Psoas muscle (tissue), 7 donors: ENCODE measurements at regions not wholly inside any gene's neighbourhood (a gene's known extent, or its start where the extent isn't known, plus 50 kb on each side); places are given as distances from the start of the nearest gene placed in this dataset.
"Not testable (repeated sequence)": the region's sequence is repeated elsewhere in the genome, so short reads cannot be mapped to it uniquely, and the experiment has no call there.

Experiments
- ATAC-seq, 4 donors: fragments of 200-7000 bp; cut with Tn5 transposase; one replicate each; pipeline ENCODE4 v1.9.1; 2020; ENCODE audit warnings: moderate library complexity in 3 of 4, mild to moderate bottlenecking in 2 of 4
- DNase-seq, 2 donors: peaks; one replicate each; pipeline ENCODE4 v3.0.0-alpha.2; 2020
- H3K27ac ChIP-seq: fragments of 200-600 bp; one replicate; pipeline ENCODE4 v1.8.0; 2022
- H3K27me3 ChIP-seq, 3 donors: fragments of 200-600 bp in 1 of 3; one replicate each; pipeline versions ENCODE4 v1.6.1 to v1.8.0; 2013 to 2022; ENCODE audit warnings: low read length in 2 of 3, mild to moderate bottlenecking in 2 of 3, moderate library complexity in 1 of 3; ENCODE audit not compliant: insufficient read depth in 3 of 3
- H3K36me3 ChIP-seq, 2 donors: fragments of 200-600 bp in 1 of 2; one replicate each; pipeline versions ENCODE4 v1.6.1 to v1.8.0; 2013 to 2022; ENCODE audit warnings: low read depth in 1 of 2, mild to moderate bottlenecking in 1 of 2, moderate library complexity in 1 of 2; ENCODE audit not compliant: insufficient read depth in 1 of 2
- H3K4me1 ChIP-seq: fragments of 200-600 bp; one replicate; pipeline ENCODE4 v1.8.0; 2022
- H3K4me3 ChIP-seq: fragments of 200-600 bp; one replicate; pipeline ENCODE4 v1.8.0; 2022; ENCODE audit warnings: mild to moderate bottlenecking
- H3K9me3 ChIP-seq: fragments of 200-600 bp; one replicate; pipeline ENCODE4 v1.8.0; 2022
- WGBS, 3 donors: extraction: QIAGEN DNeasy Blood & Tissue Kit; methylation state at CpG; one replicate each; pipeline versions ENCODE4 v1.1.6 to v1.1.7; 2013; 5-methylcytosine and 5-hydroxymethylcytosine counted together
- intact Hi-C, 2 donors: fragments of 100-400 bp; cut with DNase I; formaldehyde crosslinking; loops; one replicate each; pipeline versions ENCODE4 v1.11.0 to v1.14.2; 2022
- TF ChIP-seq, protein P1 (sequence below): fragments of 200-600 bp; IDR thresholded peaks from one replicate; pipeline ENCODE4 v1.8.0; 2022; ENCODE audit warnings: antibody characterized with exemption
- donor health status: healthy with polysubstance abuse.
- donor health status: DM: no; HTN: no; CAD: no; lungs with moderate emphysema.
- donor health status: Bipolar disorder and iron deficiency.
- donor health status: healthy.
- donor health status: DM: yes; HTN: yes; CAD: no.
- donor health status: DM: no; HTN: no; CAD: no.
- donor health status: DM: yes; HTN: yes; CAD: no.

DNA sequence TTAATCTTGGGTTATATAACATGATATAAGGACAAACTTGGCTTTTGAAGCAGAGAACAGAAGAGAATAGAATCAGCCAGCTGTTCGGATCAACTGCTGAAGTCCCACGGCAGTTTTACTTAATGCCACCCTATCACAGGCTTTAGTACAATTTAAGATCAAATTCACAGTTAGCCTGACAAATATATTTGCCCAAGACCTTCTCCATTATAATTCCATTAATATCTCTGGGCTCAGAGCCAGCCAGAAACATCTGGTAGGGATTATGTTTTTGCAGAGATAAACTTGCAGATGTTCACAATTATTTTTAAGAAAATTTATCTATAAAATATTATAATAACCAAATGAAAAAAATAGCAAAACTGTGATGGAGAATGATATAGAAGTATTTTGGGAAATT, 381.4 kb downstream of the RAD51AP2 start:
- Histone ChIP-seq H3K36me3 (no peaks in the 10 kb centered on the region), H3K9me3 (no peaks in the 10 kb centered on the region), H3K4me3 (no peak overlapping the region), H3K27ac (no peak overlapping the region), H3K27me3 (no peaks in the 10 kb centered on the region), H3K4me1 (no peaks in the 10 kb centered on the region)
- DNase-seq (no peak), ATAC-seq (no peak)
- intact Hi-C loops: no loop called here
- WGBS, 3 donors: 17 to 27% (median 22%) methylated on average over 2 of the region's 2 CpGs
- TF ChIP-seq, protein P1, sequence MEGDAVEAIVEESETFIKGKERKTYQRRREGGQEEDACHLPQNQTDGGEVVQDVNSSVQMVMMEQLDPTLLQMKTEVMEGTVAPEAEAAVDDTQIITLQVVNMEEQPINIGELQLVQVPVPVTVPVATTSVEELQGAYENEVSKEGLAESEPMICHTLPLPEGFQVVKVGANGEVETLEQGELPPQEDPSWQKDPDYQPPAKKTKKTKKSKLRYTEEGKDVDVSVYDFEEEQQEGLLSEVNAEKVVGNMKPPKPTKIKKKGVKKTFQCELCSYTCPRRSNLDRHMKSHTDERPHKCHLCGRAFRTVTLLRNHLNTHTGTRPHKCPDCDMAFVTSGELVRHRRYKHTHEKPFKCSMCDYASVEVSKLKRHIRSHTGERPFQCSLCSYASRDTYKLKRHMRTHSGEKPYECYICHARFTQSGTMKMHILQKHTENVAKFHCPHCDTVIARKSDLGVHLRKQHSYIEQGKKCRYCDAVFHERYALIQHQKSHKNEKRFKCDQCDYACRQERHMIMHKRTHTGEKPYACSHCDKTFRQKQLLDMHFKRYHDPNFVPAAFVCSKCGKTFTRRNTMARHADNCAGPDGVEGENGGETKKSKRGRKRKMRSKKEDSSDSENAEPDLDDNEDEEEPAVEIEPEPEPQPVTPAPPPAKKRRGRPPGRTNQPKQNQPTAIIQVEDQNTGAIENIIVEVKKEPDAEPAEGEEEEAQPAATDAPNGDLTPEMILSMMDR: no peak

DNA sequence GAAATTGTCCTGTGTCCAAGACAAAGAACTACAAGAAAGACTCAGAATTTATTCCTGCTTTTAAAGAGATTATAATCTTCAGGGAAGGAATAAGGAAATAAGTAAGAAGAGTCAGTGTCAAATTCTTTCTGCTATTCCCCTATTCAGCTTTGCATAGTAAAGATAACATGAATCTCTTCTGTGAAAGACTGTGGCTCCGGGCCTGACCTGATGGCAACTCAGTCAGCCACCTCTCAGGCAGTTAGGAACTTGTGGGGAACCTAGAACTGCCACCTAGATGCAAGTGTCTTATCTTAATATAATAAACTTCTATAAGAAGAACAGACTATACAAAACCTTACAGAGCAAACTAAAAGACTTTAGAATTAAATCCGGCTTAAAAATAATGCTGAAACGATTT, 382.0 kb downstream of the RAD51AP2 start:
- 52 to 61% (median 56%) methylated on average over 3 of the region's 3 CpGs for WGBS, 3 donors
- TF ChIP-seq, protein P1: no peak
- no peak for DNase-seq
- H3K27ac ChIP-seq: no peak overlapping the region
- no peaks in the 10 kb centered on the region for H3K4me1 ChIP-seq
- H3K27me3 ChIP-seq: no peaks in the 10 kb centered on the region
- H3K9me3 ChIP-seq: no peaks in the 10 kb centered on the region
- no peaks in the 10 kb centered on the region for H3K36me3 ChIP-seq
- intact Hi-C loops: no loop called here
- H3K4me3 ChIP-seq: no peak overlapping the region
- no peak for ATAC-seq

DNA sequence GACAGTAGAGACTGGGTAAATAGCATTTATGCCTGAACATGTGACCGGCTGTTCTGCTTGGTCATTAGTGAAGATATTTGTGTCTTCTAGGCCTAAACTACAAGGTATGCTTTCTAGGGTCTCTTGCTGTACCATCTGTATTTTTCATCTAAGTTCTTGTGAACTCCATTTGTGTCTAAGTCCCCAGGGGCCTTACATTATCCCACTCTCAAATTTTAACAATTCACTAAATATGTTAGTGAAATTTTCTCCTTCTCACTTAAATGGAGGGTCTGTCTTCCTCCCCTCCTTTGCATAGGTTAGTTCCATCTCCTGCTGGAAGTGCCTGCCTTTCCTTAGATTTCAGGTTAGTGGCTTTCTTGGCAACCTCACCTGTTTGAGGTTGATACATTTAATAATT, 382.6 kb downstream of the RAD51AP2 start:
- intact Hi-C loops: no loop called here
- Histone ChIP-seq H3K9me3 (no peaks in the 10 kb centered on the region), H3K36me3 (no peaks in the 10 kb centered on the region), H3K4me3 (no peak overlapping the region), H3K27ac (no peak overlapping the region), H3K4me1 (no peaks in the 10 kb centered on the region), H3K27me3 (no peaks in the 10 kb centered on the region)
- DNase-seq: no peak
- no peak for ATAC-seq
- TF ChIP-seq, protein P1: no peak
- 89 to 93% (median 91%) methylated on average over 1 of the region's 1 CpG for WGBS, 3 donors

DNA sequence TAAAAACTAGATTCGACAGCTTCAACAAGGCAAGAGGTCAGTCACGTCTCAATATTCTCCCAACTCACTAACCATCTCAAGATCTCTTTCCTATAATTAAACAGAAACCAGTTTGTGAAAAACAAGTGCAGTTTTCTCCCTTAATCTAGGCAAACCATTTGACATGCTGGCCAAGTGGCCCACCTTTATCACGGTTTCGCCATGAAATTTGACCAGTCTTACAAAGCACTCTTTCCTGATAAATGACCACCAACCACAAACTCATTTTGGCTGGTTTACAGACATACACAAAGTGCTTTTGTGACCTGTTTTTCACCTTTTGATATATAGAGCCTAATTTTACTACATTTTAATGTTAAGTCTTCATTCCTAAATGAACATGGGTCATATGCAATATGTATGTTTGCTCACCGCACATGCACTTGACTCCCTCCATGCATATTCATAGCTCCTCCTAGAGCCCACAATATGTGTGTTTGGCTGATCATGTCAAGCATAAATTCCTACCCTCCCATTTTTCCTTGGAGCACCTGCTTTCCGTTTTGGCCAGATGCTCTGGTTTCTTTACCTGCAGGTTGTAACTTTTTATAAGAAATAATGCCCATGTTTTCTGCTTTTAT, 385.1 kb downstream of the RAD51AP2 start:
- H3K4me1 ChIP-seq: no peaks in the 10 kb centered on the region
- H3K4me3 ChIP-seq: no peak overlapping the region
- WGBS, 3 donors: 83 to 92% (median 88%) methylated on average over 6 of the region's 6 CpGs
- no peaks in the 10 kb centered on the region for H3K36me3 ChIP-seq
- intact Hi-C loops: no loop called here
- no peaks in the 10 kb centered on the region for H3K27me3 ChIP-seq
- ATAC-seq (no peak), DNase-seq (no peak)
- TF ChIP-seq, protein P1: no peak
- H3K9me3 ChIP-seq: no peaks in the 10 kb centered on the region
- H3K27ac ChIP-seq: no peak overlapping the region

DNA sequence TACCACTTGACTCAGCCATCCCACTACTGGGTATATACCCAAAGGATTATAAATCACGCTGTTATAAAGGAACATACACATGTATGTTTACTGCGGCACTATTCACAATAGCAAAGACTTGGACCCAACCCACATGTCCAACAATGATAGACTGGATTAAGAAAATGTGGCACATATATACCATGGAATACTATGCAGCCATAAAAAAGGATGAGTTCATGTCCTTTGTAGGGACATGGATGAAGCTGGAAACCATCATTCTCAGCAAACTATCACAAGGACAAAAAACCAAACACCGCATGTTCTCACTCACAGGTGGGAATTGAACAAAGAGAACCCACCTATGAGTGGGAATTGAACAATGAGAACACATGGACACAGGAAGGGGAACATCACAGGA, 387.6 kb downstream of the RAD51AP2 start:
- DNase-seq, ATAC-seq, H3K9me3 ChIP-seq, intact Hi-C loops, H3K4me3 ChIP-seq, H3K36me3 ChIP-seq, H3K27ac ChIP-seq, H3K27me3 ChIP-seq, H3K4me1 ChIP-seq: not testable (repeated sequence)
- WGBS, 3 donors: 92 to 98% (median 97%) methylated on average over 3 of the region's 3 CpGs
